D721Med (cell line): ENCODE measurements at regions not wholly inside any gene's neighbourhood (a gene's known extent, or its start where the extent isn't known, plus 50 kb on each side); places are given as distances from the start of the nearest gene placed in this dataset.
"Not testable (repeated sequence)": the region's sequence is repeated elsewhere in the genome, so short reads cannot be mapped to it uniquely, and the experiment has no call there.

Experiments
- DNase-seq: peaks from one replicate; pipeline ENCODE4 v3.0.0; 2011; ENCODE audit warnings: low spot score; ENCODE audit not compliant: insufficient read length
- FAIRE-seq: peaks from 2 replicates; lab custom pipeline; 2011; peaks lifted over from hg19 to GRCh38; lab: Jason Lieb, UNC
- CTCF ChIP-seq: IDR thresholded peaks from 2 replicates; pipeline ENCODE4 v1.5.1; 2012; ENCODE audit warnings: mild to moderate bottlenecking, control low read depth; ENCODE audit not compliant: insufficient read depth; ENCODE audit errors: missing control alignments

- no peak for TF ChIP-seq CTCF
- DNase-seq (no peak), FAIRE-seq (no peak)
These were observed 1263.3 kb upstream of the CDH9 start for GRCh38 chr5:28301712-28302111.

GRCh38 chr5:28296254-28297013 is 1258.0 kb upstream of the CDH9 start:
- FAIRE-seq (peak; percentile 96), DNase-seq (no peak)

GRCh38 chr5:28287021-28287420 is 1248.6 kb upstream of the CDH9 start:
- not testable (repeated sequence) for DNase-seq, FAIRE-seq

More at GRCh38 chr5:28296254-28297013, 1258.0 kb upstream of the CDH9 start:
- no peak for TF ChIP-seq CTCF

- DNase-seq (no peak), FAIRE-seq (no peak)
- no peak for TF ChIP-seq CTCF
These were observed 1248.2 kb upstream of the CDH9 start for GRCh38 chr5:28286566-28286965.

GRCh38 chr5:28284788-28285187 is 1246.4 kb upstream of the CDH9 start:
- no peak for DNase-seq
- no peak for FAIRE-seq
- TF ChIP-seq CTCF: no peak

GRCh38 chr5:28281351-28281750 is 1243.0 kb upstream of the CDH9 start:
- no peak for TF ChIP-seq CTCF
- DNase-seq (no peak), FAIRE-seq (peak; percentile 32)

- TF ChIP-seq CTCF: no peak
- DNase-seq (no peak), FAIRE-seq (no peak)
These were observed 1237.5 kb upstream of the CDH9 start for GRCh38 chr5:28275931-28276330.
